NCI-H69 (cell line): ENCODE measurements at regions not wholly inside any gene's neighbourhood (a gene's known extent, or its start where the extent isn't known, plus 50 kb on each side); places are given as distances from the start of the nearest gene placed in this dataset.
"Not testable (repeated sequence)": the region's sequence is repeated elsewhere in the genome, so short reads cannot be mapped to it uniquely, and the experiment has no call there.

ENCODE experiments used
- DNase-seq: peaks from one replicate; lab custom pipeline; 2025; lab: John Stamatoyannopoulos, UW

DNA sequence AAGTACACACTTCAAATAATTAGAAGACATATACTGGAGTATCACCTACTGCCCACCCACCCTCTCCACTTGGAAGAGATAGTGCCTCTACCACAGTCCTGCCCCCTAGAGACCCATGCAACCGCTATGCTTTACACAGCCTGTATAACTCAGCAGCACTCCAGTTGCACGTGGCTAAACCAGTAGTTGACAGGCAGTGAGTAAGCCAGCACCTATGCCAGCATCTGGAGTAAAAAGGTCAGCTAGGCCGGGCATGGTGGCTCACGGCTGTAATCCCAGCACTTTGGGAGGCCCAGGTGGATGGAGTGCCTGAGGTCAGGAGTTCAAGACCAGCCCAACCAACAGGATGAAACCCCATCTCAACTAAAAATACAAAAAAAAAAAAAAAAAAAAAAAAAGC, 356.4 kb downstream of the NR2F1-AS1 start:
- no peak for DNase-seq

- no peak for DNase-seq
Measured at GRCh38 chr5:93221773-93222172, 359.2 kb downstream of the NR2F1-AS1 start.

- DNase-seq, result no peak
Measured at GRCh38 chr5:93220431-93220830, 360.6 kb downstream of the NR2F1-AS1 start.

GRCh38 chr5:93219641-93220145, 361.3 kb downstream of the NR2F1-AS1 start:
- no peak for DNase-seq

DNA sequence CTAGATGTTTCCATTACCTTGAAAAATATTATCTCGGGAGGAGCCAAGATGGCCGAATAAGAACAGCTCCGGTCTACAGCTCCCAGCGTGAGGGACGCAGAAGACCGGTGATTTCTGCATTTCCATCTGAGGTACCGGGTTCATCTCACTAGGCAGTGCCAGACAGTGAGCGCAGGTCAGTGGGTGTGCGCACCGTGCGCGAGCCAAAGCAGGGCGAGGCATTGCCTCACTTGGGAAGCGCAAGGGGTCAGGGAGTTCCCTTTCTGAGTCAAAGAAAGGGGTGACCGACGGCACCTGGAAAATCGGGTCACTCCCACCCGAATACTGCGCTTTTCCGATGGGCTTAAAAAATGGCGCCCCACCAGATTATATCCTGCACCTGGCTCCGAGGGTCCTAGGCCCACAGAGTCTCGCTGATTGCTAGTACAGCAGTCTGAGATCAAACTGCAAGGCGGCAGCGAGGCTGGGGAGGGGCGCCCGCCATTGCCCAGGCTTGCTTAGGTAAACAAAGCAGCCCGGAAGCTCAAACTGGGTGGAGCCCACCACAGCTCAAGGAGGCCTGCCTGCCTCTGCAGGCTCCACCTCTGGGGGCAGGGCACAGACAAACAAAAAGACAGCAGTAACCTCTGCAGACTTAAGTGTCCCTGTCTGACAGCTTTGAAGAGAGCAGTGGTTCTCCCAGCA, 367.8 kb downstream of the NR2F1-AS1 start:
- DNase-seq, result not testable (repeated sequence)

DNA sequence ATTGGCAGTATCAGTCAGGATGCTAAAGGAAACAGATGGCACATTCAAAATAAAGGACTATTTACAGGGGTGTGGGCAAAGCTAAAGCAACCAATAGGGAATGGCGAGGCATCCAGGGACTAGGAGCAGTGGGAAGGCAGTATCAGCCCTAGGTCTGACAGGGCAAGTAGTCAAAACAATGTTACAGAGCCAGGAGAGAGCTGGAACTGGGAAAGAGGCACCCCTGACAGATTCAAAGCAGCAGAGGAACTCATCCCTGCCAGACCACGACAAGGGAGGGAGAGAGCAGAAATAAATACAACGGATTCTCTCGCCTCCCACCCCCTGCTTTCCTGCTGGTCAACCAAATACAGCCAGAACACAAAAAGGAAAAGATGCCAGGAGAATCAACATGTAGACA, 371.5 kb downstream of the NR2F1-AS1 start:
- peak; percentile 82 for DNase-seq

DNA sequence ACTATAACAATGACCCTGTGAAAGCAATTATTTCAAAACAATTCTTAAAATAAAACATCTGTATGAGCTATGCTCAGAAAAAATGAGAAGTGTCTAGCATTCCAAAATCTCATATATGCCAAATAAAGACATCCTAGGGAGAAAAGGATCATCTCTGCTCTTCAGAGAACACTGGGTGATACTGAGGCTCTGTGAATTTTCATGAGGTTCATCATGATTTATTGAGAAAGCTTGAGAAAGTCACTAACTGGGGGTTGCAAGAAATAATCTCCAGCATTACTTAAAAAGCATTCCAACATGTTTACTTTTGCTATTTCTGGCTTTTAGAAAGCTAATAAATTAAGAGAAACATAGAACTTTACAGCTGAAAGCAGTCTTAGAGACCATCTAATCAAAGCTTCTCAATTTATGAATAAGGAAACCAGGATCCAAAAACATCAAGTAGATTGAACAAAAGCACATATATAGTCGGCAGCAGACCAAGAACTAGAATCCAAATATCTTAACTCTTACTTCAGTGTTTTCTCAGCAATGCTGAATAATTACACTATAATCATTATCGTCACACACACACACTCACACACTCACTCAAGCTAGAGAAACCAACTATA, 372.8 kb downstream of the NR2F1-AS1 start:
- no peak for DNase-seq

DNA sequence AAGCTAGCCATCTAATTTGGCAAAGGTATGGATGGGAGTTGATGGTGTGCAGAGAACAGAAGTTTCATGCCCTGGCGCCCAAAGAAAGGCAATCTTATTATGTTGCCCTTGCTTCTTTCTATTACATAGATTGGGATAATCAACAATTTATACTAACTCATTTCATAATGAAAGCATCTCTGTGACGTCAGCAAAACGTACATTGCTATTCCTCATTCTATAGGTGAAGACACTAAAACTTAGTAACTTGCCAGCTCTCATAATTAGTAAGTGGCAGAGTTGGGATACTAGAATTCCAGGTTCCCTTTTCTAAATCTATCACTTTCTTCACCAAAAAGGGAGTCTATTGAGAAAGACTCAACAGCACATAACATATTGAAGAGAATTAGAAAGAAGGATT, 374.8 kb downstream of the NR2F1-AS1 start:
- no peak for DNase-seq

DNA sequence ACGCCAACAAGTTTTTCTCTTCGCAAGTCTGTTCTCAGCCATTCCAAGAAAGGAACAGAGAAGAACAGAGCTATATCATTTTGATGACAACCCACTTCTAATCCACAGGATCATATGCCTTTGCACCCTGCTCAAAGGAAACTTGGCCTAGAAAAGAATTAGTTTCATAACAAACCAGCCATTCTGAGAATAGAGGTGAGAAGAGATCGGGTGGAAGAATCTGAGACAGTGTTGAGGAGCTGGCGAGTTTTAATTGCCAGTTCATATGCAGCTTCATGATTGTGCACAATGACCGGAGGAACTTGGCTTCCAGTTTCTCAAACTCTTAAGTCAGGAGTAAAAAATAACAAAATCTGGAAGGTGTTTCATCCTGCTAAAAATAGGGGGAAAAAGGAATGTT, 380.0 kb downstream of the NR2F1-AS1 start:
- no peak for DNase-seq

GRCh38 chr5:93196986-93197385, 384.0 kb downstream of the NR2F1-AS1 start:
- no peak for DNase-seq

DNA sequence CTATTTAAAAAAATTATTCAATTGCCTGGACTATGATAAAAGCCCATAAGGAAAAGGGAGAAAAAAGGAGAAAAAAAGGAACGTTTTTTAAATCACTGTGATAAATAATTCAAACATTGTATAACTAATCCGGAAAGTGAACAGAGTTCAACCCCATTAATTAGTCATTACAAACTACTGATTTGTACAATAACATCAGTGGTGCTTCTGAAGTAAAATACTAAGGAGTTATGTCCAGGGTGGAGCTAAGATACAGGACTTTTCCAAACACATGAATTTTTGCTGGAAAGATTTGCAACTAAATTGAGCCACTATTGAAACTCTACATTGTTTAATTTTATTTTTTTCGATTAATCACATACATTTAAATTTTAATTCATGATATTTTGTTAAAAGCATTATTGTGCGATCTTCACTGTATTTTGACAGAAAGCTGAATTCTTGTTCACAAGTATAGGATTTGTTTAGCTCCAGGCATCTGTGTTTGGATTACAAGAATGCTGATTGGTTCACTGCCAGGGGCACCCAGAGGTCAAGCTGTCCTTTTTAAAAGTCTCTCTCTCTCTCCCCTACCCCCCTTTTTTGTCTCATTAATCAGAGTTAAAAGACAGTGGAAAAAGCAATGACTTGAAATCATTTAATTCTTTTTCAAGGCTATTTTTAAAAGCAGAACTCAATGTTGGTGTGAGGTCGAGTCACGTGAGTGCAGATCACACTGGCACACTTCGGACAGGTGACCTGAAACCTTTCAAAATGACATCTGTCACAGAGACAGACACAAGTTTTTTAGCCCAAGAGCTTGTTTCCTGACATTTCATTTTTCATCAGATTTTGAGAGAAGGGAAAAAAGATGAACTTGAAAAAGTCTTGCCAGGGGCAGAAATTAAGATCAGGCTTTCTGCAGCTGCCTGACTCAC, 387.3 kb downstream of the NR2F1-AS1 start:
- DNase-seq, result peak; percentile 16

- DNase-seq, result no peak
Measured at GRCh38 chr5:93192683-93193082, 388.3 kb downstream of the NR2F1-AS1 start.

GRCh38 chr5:93192087-93192486, 388.9 kb downstream of the NR2F1-AS1 start:
- DNase-seq, result no peak

- no peak for DNase-seq
Measured at GRCh38 chr5:93191035-93191817, 389.8 kb downstream of the NR2F1-AS1 start.

GRCh38 chr5:93189707-93190120, 391.3 kb downstream of the NR2F1-AS1 start:
- DNase-seq, result peak; percentile 27

GRCh38 chr5:93188876-93189485, 392.0 kb downstream of the NR2F1-AS1 start:
- no peak for DNase-seq

DNA sequence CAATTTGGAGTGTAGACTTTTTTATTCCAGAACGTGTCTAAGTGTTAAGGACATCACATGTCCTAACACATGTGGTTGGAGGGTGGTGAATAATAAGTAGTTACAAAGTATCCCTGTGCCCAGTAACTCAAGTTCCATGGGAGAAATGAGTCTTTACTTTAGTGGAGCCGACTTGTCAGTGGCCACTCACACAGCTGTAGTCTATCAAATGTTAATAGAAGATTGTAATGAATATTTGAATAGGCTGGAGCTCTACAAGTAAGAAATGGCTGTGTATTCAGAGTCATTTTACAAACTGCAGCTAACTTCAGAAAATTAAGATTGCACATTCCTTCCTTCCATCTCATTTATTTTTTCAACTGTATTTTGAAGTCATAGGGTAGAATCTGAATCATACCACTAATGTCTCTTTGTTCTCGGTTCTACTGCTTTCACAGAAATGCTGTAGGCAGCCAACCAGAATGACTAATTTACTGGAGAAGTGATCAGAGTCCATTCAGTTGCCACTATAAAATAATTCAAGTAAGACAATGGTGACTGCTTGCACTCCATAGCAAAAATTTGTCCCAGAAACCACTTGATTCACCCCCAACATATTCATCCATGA, 394.8 kb downstream of the NR2F1-AS1 start:
- DNase-seq, result no peak

DNA sequence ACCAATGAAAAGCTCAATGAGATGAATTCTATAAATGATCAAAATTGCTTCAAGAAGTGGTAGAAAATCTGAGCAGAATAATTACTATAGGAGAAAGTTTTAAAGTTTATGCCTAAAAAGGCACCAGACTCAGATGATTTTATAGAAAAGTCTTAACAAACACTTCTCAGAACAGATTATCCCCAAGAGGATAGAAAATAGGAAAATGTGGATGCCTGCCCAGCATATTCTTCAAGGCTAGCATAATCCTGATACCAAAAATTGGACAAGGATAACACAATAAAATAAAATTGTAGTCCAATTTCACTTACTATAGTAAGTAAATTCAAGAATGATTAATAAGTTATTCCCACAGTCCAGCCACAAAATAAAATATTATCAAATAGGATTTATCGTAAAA, 397.0 kb downstream of the NR2F1-AS1 start:
- DNase-seq, result no peak

GRCh38 chr5:93179466-93179865, 401.6 kb downstream of the NR2F1-AS1 start:
- no peak for DNase-seq

- DNase-seq, result no peak
Measured at GRCh38 chr5:93174930-93175329, 406.1 kb downstream of the NR2F1-AS1 start.

GRCh38 chr5:93165559-93165958, 415.5 kb downstream of the NR2F1-AS1 start:
- DNase-seq, result peak; percentile 60
